ENCODE measurements at regions not wholly inside any gene's neighbourhood (a gene's known extent, or its start where the extent isn't known, plus 50 kb on each side); places are given as distances from the start of the nearest gene placed in this dataset.
A peak's percentile ranks its signal among the peaks of the same experiment; 100 is the strongest.
"Not testable (repeated sequence)": the region's sequence is repeated elsewhere in the genome, so short reads cannot be mapped to it uniquely, and the experiment has no call there.

GRCh38 chr6:50998905-50999304 lies 180.2 kb downstream of the TFAP2B start:
- DNase-seq: no peak

DNA sequence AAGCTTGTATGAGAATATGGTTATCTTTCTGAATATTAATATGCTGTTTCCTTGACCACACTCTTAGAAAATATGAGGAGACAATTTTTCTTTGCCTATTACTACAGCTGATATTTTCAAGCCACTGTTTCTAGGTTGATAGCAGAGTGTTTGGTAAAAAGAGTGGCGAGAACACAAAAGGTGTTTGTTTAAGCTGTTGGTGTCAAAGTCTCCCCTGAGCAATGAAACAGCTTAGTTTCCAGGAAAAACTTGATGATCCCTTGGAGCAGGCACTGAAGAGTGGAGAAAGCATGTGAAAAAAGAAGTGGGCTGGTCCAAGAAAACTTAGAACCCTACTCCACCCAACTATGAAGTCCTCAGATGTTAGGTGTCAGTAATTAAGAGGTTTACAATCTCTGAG lies 182.7 kb downstream of the TFAP2B start:
- DNase-seq: no peak

GRCh38 chr6:51004380-51004779 lies 185.7 kb downstream of the TFAP2B start:
- no peak for DNase-seq

DNA sequence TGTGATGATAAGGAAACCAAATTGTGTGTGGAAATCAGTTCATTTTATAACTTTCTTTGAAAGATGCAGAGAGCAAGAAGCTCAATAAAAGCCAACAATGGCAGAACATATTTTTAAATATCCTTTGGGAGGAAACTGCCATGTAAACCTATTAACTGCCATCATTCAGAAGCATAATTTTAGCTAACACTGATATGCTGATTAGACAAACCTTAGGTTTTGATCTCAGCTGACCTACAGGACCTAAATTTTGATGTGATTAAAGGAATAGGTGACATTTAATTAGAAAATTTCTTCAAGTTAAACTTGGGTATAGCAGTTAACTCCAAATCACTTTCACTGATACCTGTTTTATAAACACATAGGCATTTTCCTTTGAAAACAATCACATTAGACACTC lies 187.1 kb downstream of the TFAP2B start:
- no peak for DNase-seq

GRCh38 chr6:51007237-51007636 lies 188.6 kb downstream of the TFAP2B start:
- DNase-seq: no peak

DNA sequence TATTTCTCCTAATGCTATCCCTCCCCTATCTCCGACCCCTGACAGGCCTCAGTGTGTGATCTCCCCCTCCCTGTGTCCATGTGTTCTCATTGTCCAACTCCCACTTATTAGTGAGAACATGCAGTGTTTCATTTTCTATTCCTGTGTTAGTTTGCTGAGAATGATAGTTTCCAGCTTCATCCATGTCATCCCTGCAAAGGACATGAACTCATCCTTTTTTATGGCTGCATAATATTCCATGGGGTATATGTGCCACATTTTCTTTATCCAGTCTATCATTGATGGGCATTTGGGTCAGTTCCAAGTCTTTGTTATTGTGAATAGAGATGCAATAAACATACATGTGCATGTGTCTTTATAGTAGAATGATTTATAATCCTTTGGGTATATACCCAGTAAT lies 190.0 kb downstream of the TFAP2B start:
- not testable (repeated sequence) for DNase-seq

DNA sequence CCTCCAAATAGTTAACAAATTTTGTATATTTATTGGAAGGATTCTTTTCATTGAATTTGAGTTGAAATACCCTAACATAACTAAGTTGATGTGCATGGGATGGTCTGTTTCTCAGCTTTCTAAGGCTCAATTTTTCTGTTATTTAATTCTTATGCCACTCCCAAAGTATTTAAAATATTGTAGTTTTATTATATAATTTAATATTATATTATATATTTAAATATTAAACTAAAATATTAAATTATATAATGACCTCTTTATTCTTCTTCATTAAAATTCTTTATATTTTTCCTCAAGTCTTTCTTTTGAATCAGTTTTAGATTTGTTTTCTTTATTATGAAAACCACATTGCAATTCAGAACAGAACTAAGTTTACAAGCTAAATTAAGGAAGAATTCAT lies 194.7 kb downstream of the TFAP2B start:
- no peak for DNase-seq

GRCh38 chr6:51015394-51015793 lies 196.7 kb downstream of the TFAP2B start:
- DNase-seq: no peak

DNA sequence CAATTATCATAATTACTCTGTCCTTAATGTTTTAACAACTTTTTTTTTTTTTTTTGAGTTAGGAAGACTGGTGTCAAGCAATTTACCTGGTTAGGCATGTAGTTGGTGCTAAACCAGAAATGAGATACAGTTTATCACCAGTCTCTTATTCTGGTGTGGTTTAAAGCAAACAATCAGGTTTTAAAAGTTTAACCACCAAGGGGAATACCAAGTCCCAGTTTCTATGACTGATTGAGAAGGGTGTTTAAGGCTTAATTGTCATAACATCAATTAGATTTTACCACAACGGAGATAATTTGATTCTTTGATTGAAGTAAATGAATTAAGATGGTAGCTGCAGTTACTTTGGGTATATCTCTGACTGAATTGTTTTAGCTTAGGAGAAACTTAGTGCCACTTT lies 197.8 kb downstream of the TFAP2B start:
- no peak for DNase-seq

DNA sequence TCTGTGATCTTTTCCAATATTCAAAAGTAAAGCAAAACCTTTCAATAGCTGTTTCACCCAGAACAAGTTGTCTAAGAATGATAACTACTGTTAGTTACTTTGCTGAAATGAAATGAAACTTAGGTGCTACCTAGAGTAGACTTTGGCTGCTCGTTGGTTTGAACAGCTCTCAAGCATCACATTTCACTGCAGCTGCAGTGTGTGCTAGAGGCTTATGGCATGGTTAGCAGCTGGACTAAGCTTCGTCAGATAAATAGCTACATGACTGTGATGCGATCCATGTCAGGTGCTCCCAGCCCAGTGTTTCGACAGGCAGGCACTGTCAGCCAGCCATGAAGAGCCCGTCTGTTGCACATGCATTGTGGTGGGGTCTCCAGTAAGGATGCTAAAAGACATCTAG lies 201.1 kb downstream of the TFAP2B start:
- no peak for DNase-seq

- no peak for DNase-seq
Observed at GRCh38 chr6:51021171-51021570, 202.5 kb downstream of the TFAP2B start.

- no peak for DNase-seq
Observed at GRCh38 chr6:51024126-51024525, 205.5 kb downstream of the TFAP2B start.

- no peak for DNase-seq
Observed at GRCh38 chr6:51025082-51025777, 206.6 kb downstream of the TFAP2B start.

GRCh38 chr6:51027283-51028065 lies 208.8 kb downstream of the TFAP2B start:
- DNase-seq: no peak

GRCh38 chr6:51028276-51028675 lies 209.6 kb downstream of the TFAP2B start:
- DNase-seq: no peak

GRCh38 chr6:51029561-51029960 lies 210.9 kb downstream of the TFAP2B start:
- DNase-seq: no peak

DNA sequence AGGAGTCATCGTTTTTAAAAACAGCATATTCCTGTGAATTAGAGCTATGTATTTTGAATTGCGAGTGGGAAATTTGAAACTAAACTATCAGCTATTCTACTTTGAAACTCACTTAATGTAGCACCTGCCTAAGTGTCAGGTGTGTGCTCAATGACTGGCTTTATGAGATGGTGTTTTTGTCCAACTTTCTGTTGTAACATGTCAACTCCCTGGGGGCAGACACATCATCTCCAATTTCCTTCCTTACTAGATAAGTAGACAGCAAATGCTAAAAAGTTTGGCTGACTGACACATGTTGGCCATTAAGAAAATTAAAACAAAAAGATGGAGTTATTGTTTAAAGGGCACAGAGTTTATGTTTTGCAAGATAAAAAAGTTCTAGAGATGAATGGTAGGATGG lies 226.9 kb downstream of the TFAP2B start:
- no peak for DNase-seq

- peak; percentile 39 for DNase-seq
Observed at GRCh38 chr6:51049288-51049982, 230.8 kb downstream of the TFAP2B start.

- DNase-seq: no peak
Observed at GRCh38 chr6:51049983-51050877, 231.6 kb downstream of the TFAP2B start.

GRCh38 chr6:51052716-51053115 lies 234.0 kb downstream of the TFAP2B start:
- not testable (repeated sequence) for DNase-seq

GRCh38 chr6:51055316-51055715 lies 236.6 kb downstream of the TFAP2B start:
- DNase-seq: not testable (repeated sequence)

- DNase-seq: no peak
Observed at GRCh38 chr6:51057296-51057695, 238.6 kb downstream of the TFAP2B start.

DNA sequence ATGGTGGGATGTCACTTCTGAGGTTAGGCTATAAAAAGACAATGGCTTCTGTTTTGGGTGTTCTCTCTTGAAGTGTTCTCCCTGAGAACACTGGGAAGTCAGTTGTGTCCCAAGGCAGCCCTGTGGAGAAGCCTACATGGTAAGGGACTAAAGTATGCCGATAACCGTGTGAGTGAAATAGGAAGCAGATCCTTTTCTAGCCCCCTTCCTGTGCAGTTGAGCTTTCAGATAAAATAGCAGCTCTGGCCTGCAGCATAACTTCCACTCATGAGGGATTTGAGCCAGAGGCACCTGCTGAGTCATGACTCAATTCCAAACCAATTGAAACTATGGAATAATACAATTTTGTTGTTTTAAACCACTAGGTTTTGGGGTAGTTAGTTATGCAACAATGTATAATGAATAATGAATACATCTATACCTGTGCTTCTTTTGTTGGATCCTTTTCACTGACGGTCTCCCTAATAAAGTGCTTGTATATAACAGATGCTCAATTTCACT lies 241.6 kb downstream of the TFAP2B start:
- DNase-seq: no peak
